Globus pallidus (tissue), 1 donor: ENCODE measurements at regions not wholly inside any gene's neighbourhood (a gene's known extent, or its start where the extent isn't known, plus 50 kb on each side); places are given as distances from the start of the nearest gene placed in this dataset.

Source experiments
- DNase-seq: peaks from one replicate; pipeline ENCODE4 v3.0.0-alpha.2; 2015; ENCODE audit warnings: low spot score

DNA sequence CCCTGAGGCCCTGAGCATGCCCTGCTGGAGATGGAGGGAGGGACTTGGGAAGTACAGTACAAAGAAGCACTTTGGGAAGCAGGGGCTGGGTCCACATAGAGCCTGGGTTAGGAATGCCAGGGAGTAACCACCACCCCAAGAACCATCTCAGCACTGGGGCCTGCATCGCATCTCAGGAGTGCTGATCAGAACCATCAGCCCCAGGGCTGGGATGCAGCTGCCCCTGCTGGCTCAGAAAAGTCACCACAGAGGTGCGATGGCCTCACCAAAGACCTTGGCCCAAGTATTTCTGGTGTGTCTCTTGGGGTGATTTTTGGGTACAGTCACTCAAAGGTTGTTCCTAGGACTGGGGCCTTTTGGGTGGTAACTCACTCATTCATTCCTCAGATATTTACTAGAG, 236.8 kb upstream of the MVB12B start:
- DNase-seq: no peak

DNA sequence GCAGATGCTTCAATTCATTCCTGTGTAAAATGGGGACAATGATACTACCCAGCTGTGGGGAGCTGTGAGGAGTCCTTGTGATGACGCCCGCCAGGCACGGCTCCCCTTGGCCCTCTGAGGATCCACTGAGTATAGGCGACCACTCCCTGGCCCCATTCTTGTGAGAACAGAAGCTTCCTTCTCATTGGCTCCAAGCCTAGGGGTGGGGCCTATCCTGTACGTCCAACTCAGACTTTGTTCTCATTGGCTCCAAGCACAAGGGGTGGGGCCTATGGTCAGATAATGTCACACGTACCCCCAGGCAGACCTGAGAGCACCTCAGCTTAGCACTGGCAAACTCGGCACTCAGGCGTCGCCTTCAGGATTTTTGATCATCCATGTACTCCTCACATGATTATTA, 232.9 kb upstream of the MVB12B start:
- no peak for DNase-seq

DNA sequence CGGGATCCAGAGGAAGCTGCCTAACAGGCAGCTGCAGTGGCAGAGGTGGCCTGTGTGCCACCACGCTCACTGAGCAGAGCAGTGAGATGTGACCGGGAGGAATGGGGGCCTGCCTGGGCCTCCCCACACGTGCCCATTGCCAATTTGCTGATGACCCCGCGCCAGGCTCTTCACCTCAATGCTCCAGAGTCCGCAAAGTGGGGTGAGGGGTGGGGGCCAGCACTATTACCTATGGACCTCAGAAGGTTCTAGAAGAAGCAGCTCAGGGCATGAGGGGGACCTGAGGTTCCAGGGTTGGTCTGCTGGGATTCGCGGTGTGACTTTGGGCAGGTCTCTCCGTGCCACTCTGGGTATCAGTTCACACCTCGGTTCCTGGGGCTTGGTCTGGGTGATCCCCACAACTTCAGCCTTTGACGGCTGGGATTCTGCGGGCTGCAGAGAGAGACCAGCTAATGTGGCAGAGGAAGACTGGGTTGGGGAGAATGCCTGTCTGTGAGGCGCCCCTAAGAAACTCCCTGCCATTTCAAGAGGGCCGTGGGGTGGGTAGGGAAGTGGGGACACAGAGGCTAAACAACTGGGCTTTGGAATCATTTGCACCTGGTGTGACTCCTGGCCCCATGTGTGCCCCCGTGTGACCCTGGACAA, 231.0 kb upstream of the MVB12B start:
- DNase-seq: no peak

DNA sequence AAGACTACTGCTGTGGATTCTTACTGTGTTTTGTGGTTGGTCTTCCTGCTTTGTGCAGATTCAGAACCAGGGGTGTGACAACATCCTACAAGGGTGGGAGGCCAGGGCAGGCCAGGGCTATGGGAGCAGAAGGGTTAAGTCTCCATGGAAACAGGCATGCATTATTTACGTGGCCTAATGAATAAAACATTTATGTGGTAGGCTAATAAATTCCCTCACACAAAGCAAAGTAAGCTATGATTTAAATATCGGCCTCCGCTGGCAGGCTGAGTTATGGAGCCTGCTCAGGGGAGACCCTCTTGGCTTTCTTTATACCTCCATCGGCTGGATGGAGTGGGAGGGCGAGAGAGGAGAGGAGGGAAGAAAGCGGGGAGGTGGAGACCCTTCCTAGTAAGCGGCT, 230.3 kb upstream of the MVB12B start:
- DNase-seq: no peak

GRCh38 chr9:126097679-126098078, 228.9 kb upstream of the MVB12B start:
- no peak for DNase-seq

- no peak for DNase-seq
These were observed 220.2 kb upstream of the MVB12B start for GRCh38 chr9:126106404-126106803.

GRCh38 chr9:126107693-126108092, 218.9 kb upstream of the MVB12B start:
- DNase-seq: no peak

GRCh38 chr9:126108240-126108639, 218.4 kb upstream of the MVB12B start:
- no peak for DNase-seq

DNA sequence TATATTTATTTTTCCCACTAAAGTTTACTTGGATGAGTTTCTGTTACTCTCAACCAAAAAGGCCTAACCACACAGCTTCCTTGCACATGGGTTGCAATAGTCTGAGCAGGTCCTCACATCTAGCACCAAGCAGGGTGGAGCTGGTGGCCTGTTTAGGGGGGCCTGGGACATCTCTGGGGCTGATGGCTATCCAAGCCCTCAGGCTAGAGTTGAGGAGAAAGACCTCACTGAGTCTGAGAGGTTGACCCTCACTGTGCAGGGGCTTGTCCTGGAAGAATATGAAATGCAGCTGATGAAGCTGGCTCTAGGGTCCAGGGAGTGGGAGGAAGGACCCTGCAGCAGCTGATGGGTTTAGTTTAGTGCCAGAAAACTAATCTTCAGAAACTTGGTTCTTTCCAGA, 217.1 kb upstream of the MVB12B start:
- no peak for DNase-seq

- DNase-seq: no peak
These were observed 215.1 kb upstream of the MVB12B start for GRCh38 chr9:126111556-126111955.

DNA sequence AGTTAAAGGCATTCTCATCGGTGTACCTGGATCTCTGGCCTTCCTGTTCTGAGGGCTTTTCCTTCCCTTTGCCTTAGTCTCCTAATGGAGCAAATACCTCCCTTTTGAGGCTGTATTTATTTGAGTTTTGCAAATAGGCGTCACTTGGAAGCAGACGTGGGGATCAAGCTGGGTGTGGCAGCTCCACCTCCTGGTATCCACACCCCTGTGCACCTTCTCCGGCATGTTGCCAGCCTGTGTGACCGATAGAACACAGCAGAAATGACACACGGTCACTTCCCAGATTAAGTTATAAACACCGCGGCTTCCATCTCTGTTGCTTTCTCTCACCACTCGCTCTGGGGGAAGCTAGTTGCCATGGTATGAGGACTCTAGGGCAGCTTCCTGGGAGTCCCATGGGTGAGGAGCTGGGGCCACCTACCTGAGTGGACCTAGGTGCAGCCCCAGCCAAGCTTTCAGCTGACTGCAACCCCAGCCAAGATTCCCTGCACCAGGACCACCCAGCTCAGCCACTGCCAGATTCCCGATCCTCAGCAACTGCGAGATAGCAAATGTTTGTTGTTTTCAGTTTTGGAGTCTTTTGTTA, 214.4 kb upstream of the MVB12B start:
- no peak for DNase-seq

DNA sequence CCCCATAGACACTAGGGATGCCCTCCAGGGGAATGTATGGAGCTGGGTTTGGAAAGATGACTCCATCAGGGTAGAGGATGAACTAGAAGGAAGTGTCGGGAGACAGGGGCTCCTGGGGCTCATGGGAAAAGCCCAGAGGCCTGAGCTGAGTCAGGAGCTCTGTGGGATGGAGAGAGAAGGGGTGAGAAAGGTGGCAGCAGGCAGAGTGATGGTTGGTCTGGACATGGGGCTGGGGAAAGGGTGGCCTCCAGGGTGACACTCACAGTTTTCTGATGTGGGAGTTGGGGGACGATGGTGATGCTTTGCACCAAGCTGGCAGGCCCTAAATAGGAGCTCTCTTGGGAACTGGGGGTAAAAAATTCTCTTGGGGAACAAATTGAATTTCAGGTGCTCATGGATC, 213.5 kb upstream of the MVB12B start:
- DNase-seq: no peak

DNA sequence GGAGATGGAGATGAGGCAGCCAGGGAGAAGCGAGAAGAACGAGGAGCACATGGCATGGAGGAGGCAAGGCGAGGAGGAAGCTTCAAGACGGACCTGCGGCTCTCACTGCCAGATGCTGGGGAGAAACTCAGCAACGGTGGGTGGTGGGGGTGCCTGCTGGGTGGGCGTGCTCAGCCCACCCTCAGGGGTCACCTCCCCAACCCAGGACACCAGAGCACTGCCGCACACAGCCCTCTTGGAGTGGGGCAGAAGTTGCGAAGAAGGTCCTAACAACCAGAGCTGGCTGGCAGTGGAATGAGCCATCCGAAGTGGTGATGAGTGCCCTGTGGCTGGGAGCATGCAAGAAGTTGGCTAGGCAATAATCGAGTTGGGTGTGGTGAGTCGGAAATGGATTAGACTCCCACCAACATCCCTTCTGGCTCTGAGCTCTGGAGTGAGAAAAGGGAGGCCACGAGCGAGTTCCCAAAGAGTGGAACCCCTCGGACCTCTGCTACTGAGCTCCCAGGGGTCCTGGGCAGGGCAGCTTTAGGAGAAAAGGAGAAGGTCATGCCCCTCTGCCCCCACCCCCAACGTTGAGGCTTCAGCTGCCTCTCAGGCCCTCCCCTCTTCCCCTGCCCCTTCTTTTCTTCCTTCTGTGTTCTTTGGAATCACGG, 212.7 kb upstream of the MVB12B start:
- no peak for DNase-seq

- DNase-seq: no peak
These were observed 212.2 kb upstream of the MVB12B start for GRCh38 chr9:126114409-126114760.

DNA sequence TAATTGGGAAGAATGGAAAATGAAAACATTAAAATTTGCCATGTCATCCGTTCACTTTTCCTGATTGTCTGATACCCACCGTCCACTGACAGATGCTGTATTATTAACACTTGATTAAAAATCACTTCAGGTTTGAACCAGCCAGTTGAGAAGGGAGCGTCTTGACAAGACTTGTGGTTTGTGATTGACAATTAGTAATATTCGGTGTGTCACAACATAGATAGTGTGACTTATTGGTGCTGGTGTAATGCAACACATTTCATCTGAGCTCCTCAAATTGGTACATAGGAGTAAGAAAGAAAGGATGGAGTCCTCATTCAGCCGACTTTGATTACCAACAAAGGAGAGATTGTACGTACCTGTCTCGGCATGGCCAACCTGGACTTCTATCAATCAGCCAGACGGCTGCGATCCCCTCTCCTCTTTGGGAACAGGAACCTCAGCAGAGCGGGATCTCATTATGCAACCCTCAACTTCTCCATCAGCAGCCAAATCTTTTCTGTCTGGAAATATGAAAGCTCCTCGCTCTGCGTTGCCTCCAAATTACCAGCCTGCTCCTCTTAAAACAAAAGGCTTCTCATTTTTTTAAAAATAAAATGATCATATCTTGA, 211.7 kb upstream of the MVB12B start:
- DNase-seq: no peak

GRCh38 chr9:126116351-126117157, 210.1 kb upstream of the MVB12B start:
- DNase-seq: no peak

- DNase-seq: no peak
These were observed 209.5 kb upstream of the MVB12B start for GRCh38 chr9:126117158-126117425.

DNA sequence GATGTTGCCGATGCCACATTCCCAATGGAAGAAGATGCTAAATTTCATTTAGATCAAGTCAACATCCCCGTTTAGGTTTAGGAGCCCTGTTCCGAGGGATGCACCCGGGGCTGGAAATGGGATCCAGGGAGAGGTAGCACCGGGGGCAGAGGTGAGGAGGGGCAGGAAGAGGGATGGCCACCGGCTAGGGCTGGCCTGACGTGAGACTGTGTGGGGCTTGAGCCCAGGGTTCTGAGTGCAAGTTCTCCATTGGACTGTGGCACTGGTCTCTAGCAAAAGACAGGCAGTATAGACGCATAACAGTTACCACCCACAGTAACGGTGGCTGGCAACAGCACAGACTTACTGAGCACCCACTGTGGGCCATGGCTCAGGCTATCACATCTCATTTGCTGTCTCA, 209.0 kb upstream of the MVB12B start:
- DNase-seq: no peak

- DNase-seq: no peak
These were observed 206.9 kb upstream of the MVB12B start for GRCh38 chr9:126119731-126120130.

DNA sequence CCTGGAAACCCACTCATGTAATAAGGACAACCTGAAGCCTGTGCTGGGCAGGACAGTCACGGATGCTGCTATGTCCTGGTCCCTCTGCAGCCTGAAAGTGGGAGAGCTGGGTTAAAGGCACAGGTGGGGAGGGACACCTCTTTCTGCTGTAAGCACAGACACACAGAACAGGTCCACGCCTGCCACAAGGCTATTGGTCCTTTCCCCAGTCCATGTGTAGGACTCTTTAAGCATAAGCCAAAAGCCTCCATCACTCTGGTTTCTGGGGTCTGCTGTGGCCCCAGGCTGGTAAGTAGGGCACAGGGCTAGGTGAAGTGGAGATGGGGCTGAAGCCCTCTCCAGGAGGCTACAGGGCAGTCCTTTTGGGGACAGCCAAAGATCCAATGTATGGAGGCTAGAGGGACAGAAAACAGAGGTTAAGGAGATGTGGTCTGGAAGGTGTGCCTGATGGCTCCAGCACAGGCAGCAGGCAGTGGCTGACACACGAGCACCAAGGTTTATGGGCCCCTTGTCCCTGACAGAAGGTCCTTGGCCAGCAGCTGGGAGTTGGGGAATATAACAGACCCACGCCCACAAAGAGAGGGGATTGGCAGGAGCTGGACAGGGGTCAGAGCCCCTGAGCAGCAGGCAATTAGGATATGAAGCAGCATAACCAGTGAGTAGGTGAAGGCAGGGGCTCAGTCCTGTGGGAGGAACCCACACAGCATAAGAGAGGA, 203.6 kb upstream of the MVB12B start:
- no peak for DNase-seq

DNA sequence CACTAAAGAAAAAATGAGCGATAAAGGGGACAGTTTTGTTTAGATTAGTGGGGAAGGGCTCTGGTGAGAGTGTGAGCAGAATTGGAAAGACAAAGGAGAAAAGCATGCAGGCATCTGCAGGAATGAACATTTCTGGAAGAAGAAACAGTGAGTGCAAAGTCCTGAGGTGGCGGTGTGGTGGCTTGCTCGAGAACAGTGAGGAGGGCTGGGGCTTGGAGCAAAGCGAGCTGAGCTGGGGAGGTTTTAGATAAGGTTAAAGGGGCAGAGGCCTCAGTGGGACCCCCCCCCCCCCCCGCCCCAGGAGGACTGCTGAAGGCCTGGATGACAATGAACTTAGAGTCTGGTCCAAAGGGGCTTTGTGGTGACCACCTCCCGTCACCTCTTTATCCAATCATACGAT, 202.7 kb upstream of the MVB12B start:
- no peak for DNase-seq

DNA sequence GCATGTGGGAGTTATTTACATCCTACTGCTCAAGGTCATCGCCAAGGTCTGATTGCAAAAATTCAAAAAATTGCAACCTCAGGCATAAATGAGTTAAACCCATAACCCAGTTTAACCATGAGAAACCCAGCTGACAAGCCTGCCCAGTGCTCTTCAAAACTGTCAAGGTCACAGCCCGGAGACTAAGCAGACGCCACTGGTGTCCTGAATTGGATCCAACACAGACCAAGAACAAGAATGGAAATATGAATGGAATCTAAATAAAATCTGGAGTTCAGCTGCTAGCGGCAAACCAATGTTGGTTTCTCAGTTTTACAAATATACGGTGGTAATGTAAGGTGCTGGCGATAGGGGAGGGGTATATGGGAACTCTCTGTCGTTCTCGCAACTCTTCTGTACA, 201.5 kb upstream of the MVB12B start:
- DNase-seq: no peak
